NB4 (cell line): ENCODE measurements at regions not wholly inside any gene's neighbourhood (a gene's known extent, or its start where the extent isn't known, plus 50 kb on each side); places are given as distances from the start of the nearest gene placed in this dataset.

Experiments
- CTCF ChIP-seq: IDR thresholded peaks from one replicate; pipeline ENCODE4 v1.5.1; 2012; ENCODE audit warnings: low read depth, low read length
- MAX ChIP-seq: IDR thresholded peaks from 2 replicates; pipeline ENCODE4 v1.6.1; 2011; ENCODE audit warnings: low read depth, low read length
- MYC ChIP-seq: IDR thresholded peaks from 2 replicates; pipeline ENCODE4 v1.6.1; 2011; ENCODE audit warnings: low read depth, low read length
- POLR2A ChIP-seq: IDR thresholded peaks from 2 replicates; pipeline ENCODE4 v1.6.1; 2011; ENCODE audit warnings: mild to moderate bottlenecking; ENCODE audit not compliant: insufficient read length; ENCODE audit errors: extremely low read depth

- no peak for TF ChIP-seq MAX
- TF ChIP-seq CTCF = no peak
- no peak for TF ChIP-seq POLR2A
- TF ChIP-seq MYC = no peak
Observed at GRCh38 chr1:58353168-58353567, 193.4 kb downstream of the OMA1 start.
